ENCODE measurements at regions not wholly inside any gene's neighbourhood (a gene's known extent, or its start where the extent isn't known, plus 50 kb on each side); places are given as distances from the start of the nearest gene placed in this dataset.

- no peak for TF ChIP-seq EZH2phosphoT487 (IDR thresholded peaks at IDR 0.05; ENCODE audit: borderline replicate concordance)
- no peak for TF ChIP-seq CTCF (conservative IDR thresholded peaks at IDR 0.05; ENCODE audit: low read length)
Measured at GRCh38 chr3:107142171-107142570, 235.1 kb upstream of the CCDC54 start.
